ENCODE measurements at regions not wholly inside any gene's neighbourhood (a gene's known extent, or its start where the extent isn't known, plus 50 kb on each side); places are given as distances from the start of the nearest gene placed in this dataset.

DNA sequence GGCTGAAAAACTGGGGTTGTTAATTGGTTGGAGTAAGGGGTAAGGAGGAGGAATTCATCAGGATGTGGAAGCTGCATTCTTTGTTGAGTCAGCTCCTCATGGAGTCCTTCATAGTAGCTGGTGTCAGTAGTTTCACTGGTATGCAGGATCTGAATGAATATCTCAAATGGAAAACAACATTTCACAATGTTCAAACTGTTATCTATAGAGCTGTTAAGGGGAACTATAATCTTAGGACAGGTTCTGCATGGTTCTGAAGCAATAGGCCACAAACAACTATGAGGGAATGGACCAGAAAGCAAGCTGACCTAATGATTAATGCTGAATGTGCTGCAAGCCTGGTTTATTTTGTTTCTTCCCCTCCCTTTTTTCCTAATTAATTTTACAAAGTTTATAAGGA is 225.8 kb downstream of the IPMK start:
- DNase-seq (ENCODE audit: low read depth), result no peak
- H3K4me3 ChIP-seq (ENCODE audit: low read depth, low read length), result no peak overlapping the region
- TF ChIP-seq, protein P1, sequence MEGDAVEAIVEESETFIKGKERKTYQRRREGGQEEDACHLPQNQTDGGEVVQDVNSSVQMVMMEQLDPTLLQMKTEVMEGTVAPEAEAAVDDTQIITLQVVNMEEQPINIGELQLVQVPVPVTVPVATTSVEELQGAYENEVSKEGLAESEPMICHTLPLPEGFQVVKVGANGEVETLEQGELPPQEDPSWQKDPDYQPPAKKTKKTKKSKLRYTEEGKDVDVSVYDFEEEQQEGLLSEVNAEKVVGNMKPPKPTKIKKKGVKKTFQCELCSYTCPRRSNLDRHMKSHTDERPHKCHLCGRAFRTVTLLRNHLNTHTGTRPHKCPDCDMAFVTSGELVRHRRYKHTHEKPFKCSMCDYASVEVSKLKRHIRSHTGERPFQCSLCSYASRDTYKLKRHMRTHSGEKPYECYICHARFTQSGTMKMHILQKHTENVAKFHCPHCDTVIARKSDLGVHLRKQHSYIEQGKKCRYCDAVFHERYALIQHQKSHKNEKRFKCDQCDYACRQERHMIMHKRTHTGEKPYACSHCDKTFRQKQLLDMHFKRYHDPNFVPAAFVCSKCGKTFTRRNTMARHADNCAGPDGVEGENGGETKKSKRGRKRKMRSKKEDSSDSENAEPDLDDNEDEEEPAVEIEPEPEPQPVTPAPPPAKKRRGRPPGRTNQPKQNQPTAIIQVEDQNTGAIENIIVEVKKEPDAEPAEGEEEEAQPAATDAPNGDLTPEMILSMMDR (IDR thresholded peaks at IDR 0.05; ENCODE audit: control insufficient read depth, extremely low read depth, insufficient read depth), result no peak

DNA sequence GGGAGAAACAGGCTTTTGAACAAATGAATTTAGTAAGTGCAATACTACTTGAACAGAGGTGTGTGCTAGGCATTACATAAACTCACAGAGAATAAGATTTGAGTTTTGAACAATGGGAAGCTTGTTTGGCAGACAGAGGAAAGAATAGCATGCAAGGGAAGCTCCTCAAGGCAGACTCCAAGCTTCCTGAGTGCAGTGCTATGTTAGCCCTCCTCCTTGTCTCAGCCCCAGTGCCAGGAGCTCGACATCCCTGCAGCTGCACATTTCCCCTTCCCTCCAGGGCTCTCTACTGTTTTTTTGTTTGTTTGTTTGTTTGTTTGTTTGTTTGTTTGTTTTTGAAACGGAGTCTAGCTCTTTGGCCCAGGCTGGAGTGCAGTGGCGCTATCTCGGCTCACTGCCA is 237.5 kb downstream of the IPMK start:
- DNase-seq (ENCODE audit: low read depth), result no peak
- H3K4me3 ChIP-seq (ENCODE audit: low read depth, low read length), result no peak overlapping the region
- TF ChIP-seq, protein P1 (IDR thresholded peaks at IDR 0.05; ENCODE audit: control insufficient read depth, extremely low read depth, insufficient read depth), result no peak

DNA sequence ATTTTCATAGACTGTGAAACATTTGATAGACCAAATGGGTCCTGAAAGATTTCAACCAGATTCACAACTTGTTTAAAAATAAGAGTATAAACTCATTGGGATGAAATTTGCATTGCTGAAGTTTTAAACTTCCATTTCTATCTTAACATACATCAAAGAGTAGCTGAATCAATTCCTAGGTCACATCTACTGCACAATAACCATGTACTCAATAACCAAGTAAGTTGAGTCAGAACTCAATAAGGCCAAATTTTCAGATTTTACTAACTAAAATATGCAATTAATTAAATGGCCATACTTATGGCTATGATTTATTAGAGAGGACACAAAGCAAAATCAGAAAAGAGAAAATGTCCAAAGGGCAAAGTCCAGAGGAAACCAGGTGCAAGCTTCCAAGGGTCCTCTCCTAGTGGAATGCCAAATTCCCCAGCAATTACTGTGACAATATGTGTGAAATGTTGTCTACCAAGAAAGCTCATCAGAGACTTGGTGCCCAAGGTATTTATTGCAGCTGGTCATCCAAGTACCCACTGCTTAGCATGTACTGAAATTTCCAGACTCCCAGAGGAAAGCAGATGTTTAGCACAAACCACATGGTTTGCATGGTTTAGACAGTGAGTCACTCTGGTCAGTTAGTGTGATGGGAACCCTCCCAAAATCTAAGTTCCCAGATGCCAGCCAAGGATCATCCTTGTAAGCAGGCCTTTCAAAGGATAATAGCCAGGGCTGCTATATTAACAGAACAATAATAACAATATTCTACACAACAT is 238.9 kb downstream of the IPMK start:
- TF ChIP-seq, protein P1 (IDR thresholded peaks at IDR 0.05; ENCODE audit: control insufficient read depth, extremely low read depth, insufficient read depth), result no peak

DNA sequence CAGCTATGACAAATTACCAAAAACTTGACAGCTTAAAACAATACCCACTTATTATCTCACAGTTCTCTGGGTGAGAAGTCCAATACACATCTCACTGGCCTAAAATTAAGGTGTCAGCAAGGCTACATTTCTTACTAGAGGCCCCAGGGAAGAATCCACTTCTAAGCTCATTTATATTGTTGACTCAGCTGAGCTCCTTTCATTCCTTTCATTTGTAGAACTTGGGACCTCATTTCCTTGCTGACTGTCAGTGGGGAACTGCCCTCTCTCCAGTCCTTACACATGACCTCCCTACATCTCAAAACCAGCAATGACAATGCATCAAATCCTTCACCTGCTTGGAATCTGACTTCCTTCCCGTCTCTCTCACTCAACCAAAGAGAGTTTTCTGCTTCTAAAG is 240.3 kb downstream of the IPMK start:
- TF ChIP-seq, protein P1 (IDR thresholded peaks at IDR 0.05; ENCODE audit: control insufficient read depth, extremely low read depth, insufficient read depth), result no peak
- H3K4me3 ChIP-seq (ENCODE audit: low read depth, low read length), result no peak overlapping the region
- no peak for DNase-seq (ENCODE audit: low read depth)

More for the DNA sequence above, 238.9 kb downstream of the IPMK start:
- H3K4me3 ChIP-seq (ENCODE audit: low read depth, low read length), result no peak overlapping the region
- no peak for DNase-seq (ENCODE audit: low read depth)

DNA sequence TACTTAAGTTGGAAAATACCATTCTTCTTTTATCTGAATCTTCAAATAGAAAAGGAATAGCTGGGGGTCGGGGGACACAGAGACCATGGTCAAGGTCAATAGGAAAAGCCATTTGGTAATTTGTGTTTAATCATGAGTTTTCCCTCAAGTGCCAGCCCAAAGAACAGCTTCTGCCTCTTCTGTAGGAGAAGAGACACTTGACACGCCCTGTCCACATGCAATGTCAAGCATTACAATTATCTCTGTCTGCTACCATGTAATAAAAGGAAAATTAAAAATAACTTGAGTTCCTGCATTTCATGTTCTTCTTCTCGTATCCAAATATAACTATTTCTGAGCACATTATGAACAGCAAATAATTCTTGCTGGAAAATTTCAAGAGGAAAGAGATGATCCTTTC is 241.7 kb downstream of the IPMK start:
- no peak for DNase-seq (ENCODE audit: low read depth)
- TF ChIP-seq, protein P1 (IDR thresholded peaks at IDR 0.05; ENCODE audit: control insufficient read depth, extremely low read depth, insufficient read depth), result no peak

DNA sequence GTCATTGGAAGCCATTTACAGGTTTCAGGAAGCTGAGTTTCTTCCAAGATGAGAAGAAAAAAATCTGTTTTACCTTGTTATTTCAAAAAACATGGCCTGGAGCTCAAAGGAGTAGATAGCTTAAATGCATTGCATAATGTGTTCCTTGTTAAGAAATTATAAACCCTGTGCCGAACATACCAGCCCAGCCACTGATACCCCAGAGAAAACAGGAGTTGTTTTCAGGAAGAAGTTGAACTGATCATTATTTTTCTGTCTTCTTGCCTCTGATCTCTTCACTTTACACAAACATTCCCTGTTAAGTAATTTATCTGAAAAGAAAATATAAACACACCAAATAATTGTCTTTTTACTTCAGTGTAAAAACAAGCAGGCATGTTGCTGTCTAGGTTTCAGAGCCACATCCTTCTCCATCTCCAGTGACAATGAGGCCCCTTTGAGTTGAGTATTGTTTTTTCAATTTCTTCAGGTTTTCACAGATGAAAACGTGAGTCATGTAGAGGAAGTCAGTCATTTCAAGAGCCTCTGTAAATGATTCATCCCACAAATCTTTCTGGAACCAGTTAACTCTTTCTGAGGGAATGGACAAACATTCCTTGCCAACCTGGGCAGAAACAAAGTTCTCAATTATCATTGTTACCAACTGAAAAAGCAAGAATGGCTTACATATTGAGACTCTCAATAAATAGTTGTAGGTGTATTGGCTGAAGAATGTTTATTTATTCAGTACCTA is 244.2 kb downstream of the IPMK start:
- TF ChIP-seq, protein P1 (IDR thresholded peaks at IDR 0.05; ENCODE audit: control insufficient read depth, extremely low read depth, insufficient read depth), result no peak
- DNase-seq (ENCODE audit: low read depth), result no peak
- H3K4me3 ChIP-seq (ENCODE audit: low read depth, low read length), result no peak overlapping the region

More for the DNA sequence above, 241.7 kb downstream of the IPMK start:
- no peak overlapping the region for H3K4me3 ChIP-seq (ENCODE audit: low read depth, low read length)
